IPS DF 6.9 (cell line): ENCODE measurements at regions not wholly inside any gene's neighbourhood (a gene's known extent, or its start where the extent isn't known, plus 50 kb on each side); places are given as distances from the start of the nearest gene placed in this dataset.

ENCODE experiments used
- DNase-seq: peaks from one replicate; pipeline ENCODE4 v3.0.0-alpha.2; 2013; ENCODE audit warnings: low read depth, low spot score
- H3K27ac ChIP-seq: one replicate; pipeline ENCODE4 v1.5.1; 2013; ENCODE audit warnings: low read length, control low read depth
- H3K27me3 ChIP-seq: 2 replicates; pipeline ENCODE4 v1.6.1; 2013; ENCODE audit warnings: mild to moderate bottlenecking, low read length; ENCODE audit not compliant: control insufficient read depth, insufficient read depth
- H3K36me3 ChIP-seq: 2 replicates; pipeline ENCODE4 v1.6.1; 2013; ENCODE audit warnings: low read length; ENCODE audit not compliant: control insufficient read depth, insufficient read depth
- H3K4me1 ChIP-seq: 2 replicates; pipeline ENCODE4 v1.6.1; 2013; ENCODE audit warnings: low read length; ENCODE audit not compliant: control insufficient read depth, insufficient read depth
- H3K4me3 ChIP-seq: 2 replicates; pipeline ENCODE4 v1.5.1; 2013; ENCODE audit warnings: mild to moderate bottlenecking, low read length
- H3K9me3 ChIP-seq: 2 replicates; pipeline ENCODE4 v1.6.1; 2013; ENCODE audit warnings: low read length, inconsistent platforms; ENCODE audit not compliant: control insufficient read depth, insufficient read depth
- WGBS: extraction: QIAGEN DNeasy Blood & Tissue Kit; methylation state at CpG from one replicate; pipeline ENCODE4 v1.1.7; 2013; ENCODE audit warnings: mixed read lengths, missing lambda C conversion rate; ENCODE audit not compliant: insufficient read length, insufficient coverage; 5-methylcytosine and 5-hydroxymethylcytosine counted together

DNA sequence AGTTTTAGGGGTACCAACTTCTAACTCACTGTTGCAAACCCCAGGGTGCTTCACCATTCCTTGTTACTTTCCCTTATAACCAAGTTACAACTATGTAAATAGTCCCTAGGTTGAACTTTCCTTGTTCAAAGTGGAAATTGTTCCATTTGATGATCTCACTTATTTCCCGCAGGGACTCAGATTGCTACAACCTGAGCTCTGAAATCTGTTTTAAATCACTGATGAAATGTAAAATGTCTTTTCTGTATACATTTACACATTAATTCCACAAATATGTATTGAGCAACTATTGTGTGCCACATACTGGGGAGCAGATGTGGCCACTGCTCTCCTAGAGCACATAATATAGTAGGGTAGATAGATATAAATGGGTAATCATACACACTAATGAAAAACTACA, 69.1 kb upstream of the TARS1 start:
- DNase-seq: no peak
- Histone ChIP-seq H3K36me3 (no peaks in the 10 kb centered on the region), H3K4me1 (no peaks in the 10 kb centered on the region), H3K27me3 (no peaks in the 10 kb centered on the region), H3K9me3 (no peaks in the 10 kb centered on the region), H3K27ac (no peak overlapping the region), H3K4me3 (no peak overlapping the region)
- no CpG with 5 or more reads among the region's 1 CpG for WGBS

DNA sequence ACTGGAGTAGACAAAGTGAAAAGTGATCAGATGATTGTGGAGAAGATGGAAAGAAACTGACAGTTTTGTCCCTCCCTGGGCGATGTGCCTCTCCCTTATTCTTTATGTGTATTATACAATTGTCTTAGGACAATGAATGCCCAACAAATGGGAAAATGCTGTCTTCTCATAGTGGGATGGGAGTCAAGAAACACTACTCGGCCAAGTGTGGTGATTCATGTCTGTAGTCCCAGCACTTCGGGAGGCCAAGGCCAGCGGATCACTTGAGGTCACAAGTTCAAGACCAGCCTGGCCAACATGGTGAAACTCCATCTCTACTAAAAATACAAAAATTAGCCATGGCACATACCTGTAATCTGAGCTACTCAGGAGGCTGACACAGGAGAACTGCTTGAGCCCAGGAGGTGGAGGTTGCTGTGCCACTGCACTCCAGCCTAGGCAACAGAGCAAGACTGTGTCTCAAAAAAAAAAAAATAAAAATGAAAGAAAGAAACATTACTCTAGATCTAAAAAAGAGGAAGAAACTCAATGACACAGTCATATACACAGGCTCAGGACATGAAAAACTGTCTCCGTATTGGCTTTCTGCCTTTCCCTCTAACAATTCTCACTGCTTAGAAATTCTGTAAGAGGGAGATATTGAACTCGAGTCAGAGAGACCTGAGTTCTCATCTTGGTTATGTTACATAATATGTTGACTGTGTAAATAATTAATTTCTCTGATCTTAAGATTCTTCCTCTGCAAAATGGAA, 67.9 kb upstream of the TARS1 start:
- WGBS: no CpG with 5 or more reads among the region's 6 CpGs

DNA sequence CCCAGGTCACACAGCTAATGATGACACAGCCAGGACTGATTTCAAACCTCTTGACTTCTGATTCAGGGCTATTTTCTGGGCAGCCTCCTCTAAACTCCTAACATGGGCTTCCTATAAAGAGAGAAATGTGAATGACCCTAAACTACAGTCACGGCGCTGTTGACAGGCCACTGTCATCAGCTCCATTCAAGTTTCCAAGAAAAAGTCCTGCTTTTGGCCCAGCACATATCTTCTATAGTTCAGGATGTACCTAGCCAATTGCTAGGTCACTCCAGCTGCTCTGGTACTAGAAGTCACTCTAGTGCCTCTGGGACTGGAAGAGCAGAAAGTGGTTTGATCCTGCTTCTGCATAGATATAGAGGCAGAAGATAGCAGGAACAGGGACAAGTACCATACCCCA, 64.9 kb upstream of the TARS1 start:
- Histone ChIP-seq H3K27ac (no peak overlapping the region), H3K4me3 (no peak overlapping the region), H3K4me1 (no peaks in the 10 kb centered on the region), H3K9me3 (no peaks in the 10 kb centered on the region), H3K27me3 (no peaks in the 10 kb centered on the region), H3K36me3 (no peaks in the 10 kb centered on the region)
- WGBS: no CpG with 5 or more reads among the region's 2 CpGs
- DNase-seq: no peak

More for the DNA sequence above, 67.9 kb upstream of the TARS1 start:
- Histone ChIP-seq H3K27me3 (no peaks in the 10 kb centered on the region), H3K4me3 (no peak overlapping the region), H3K4me1 (no peaks in the 10 kb centered on the region), H3K27ac (no peak overlapping the region), H3K36me3 (no peaks in the 10 kb centered on the region), H3K9me3 (no peaks in the 10 kb centered on the region)
- no peak for DNase-seq

GRCh38 chr5:33379757-33380156, 61.0 kb upstream of the TARS1 start:
- Histone ChIP-seq H3K4me1 (no peaks in the 10 kb centered on the region), H3K4me3 (no peak overlapping the region), H3K27me3 (no peaks in the 10 kb centered on the region), H3K27ac (no peak overlapping the region), H3K36me3 (no peaks in the 10 kb centered on the region), H3K9me3 (no peaks in the 10 kb centered on the region)
- DNase-seq: peak; percentile 64
- WGBS: no CpG with 5 or more reads among the region's 10 CpGs

DNA sequence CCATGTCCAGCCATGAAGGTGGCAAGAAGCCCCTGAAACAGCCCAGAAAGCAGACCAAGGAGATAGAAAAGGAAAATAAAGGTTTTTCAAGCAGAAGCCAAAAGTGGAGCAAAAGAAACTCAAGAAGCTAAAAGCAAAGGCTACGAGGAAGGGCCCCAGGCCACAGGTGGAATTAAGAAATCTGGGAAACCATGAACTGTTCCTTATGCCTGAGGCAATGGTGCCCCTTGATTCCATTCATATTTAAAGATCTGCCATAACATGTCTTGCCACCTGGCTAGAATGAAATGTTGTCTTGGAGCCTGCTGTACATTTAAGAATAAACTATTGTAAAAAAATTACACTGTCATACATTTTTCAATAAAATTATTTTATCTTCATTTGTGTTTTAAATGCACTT, 59.5 kb upstream of the TARS1 start:
- Histone ChIP-seq H3K4me3 (no peak overlapping the region), H3K27ac (no peak overlapping the region), H3K36me3 (no peaks in the 10 kb centered on the region), H3K27me3 (no peaks in the 10 kb centered on the region), H3K9me3 (peaks cover 4% of the 10 kb centered on the region; the same call in 1 of the 2 replicates), H3K4me1 (no peaks in the 10 kb centered on the region; the same call in 1 of the 2 replicates)
- no CpG with 5 or more reads among the region's 1 CpG for WGBS
- DNase-seq: no peak
